HCT116 (cell line): ENCODE measurements at regions not wholly inside any gene's neighbourhood (a gene's known extent, or its start where the extent isn't known, plus 50 kb on each side); places are given as distances from the start of the nearest gene placed in this dataset.

Experiments
- ATAC-seq: fragments of 200-7000 bp; cut with Tn5 transposase; 2 replicates; pipeline ENCODE4 v1.9.1; 2020; ENCODE audit warnings: mild to moderate bottlenecking, moderate library complexity
- BruUV-seq: library from RNA; stranded (reverse); fragments of 400-500 nt; replicated peaks from 2 replicates; lab custom pipeline; 2021; lab: Mats Ljungman, UMichigan
- CTCF ChIA-PET: fragments of 300-600 bp; sonication (Branson Sonifier 250); formaldehyde crosslinking; loops from one replicate; lab custom pipeline; 2021; ENCODE audit warnings: antibody characterized with exemption; lab: Charles Lee
- POLR2A ChIA-PET: fragments of 300-600, 350-600 bp; sonication (Branson Sonifier 250); formaldehyde crosslinking; loops from one replicate; lab custom pipeline; 2021; ENCODE audit warnings: antibody characterized with exemption; lab: Charles Lee
- RAD21 ChIA-PET, 2 experiments: fragments of 300-600 bp; sonication (Branson Sonifier 250); formaldehyde crosslinking; loops; one replicate each; lab custom pipeline; 2023; ENCODE audit warnings: low total read pairs in 2 of 2; ENCODE audit not compliant: uncharacterized antibody in 2 of 2, unreplicated experiment in 2 of 2, low non-redundant PET in 1 of 2; lab: Charles Lee
- DNase-seq: peaks from one replicate; pipeline ENCODE4 v3.0.0-alpha.2; 2010; ENCODE audit warnings: low read depth, low spot score
- H2AFZ ChIP-seq: fragments of 200-600 bp; shearing (Covaris generic), sonication (generic); 2 replicates; pipeline ENCODE4 v1.6.1; 2017; ENCODE audit warnings: low read depth, mixed run types, mixed read lengths, antibody characterized with exemption, low read length; ENCODE audit not compliant: poor library complexity, severe bottlenecking
- H3K27ac ChIP-seq: 2 replicates; pipeline ENCODE4 v1.5.1; 2012; ENCODE audit warnings: low read depth, low read length
- H3K27me3 ChIP-seq: fragments of 200-600 bp; sonication (generic); 2 replicates; pipeline ENCODE4 v1.6.1; 2016; ENCODE audit warnings: mixed run types, low read length, mixed read lengths; ENCODE audit not compliant: insufficient read depth
- H3K36me3 ChIP-seq, 2 experiments: fragments of 200-500 bp in 1 of 2; fragments of 200-600 bp in 1 of 2; sonication (Bioruptor generic) in 1 of 2; sonication (generic) in 1 of 2; 2 replicates each; pipeline versions ENCODE4 v1.5.1 to v1.6.1; 2014 to 2016; ENCODE audit warnings: low read length in 2 of 2, inconsistent platforms in 1 of 2, mixed read lengths in 1 of 2, mixed run types in 1 of 2; ENCODE audit not compliant: insufficient read depth in 2 of 2, control insufficient read depth in 1 of 2
- H3K4me1 ChIP-seq, 2 experiments: fragments of 200-600 bp in 1 of 2; sonication (generic) in 1 of 2; 2 replicates each; pipeline versions ENCODE4 v1.5.1 to v1.6.1; 2012 to 2017; ENCODE audit warnings: low read length in 2 of 2, inconsistent platforms in 1 of 2, mild to moderate bottlenecking in 1 of 2, mixed read lengths in 1 of 2, mixed run types in 1 of 2, moderate library complexity in 1 of 2; ENCODE audit not compliant: insufficient read depth in 2 of 2, control insufficient read depth in 1 of 2
- H3K4me2 ChIP-seq: fragments of 200-600 bp; sonication (generic); 2 replicates; pipeline ENCODE4 v1.6.1; 2017; ENCODE audit warnings: mixed run types, low read length, mixed read lengths
- H3K4me3 ChIP-seq, 2 experiments: fragments of 200-600 bp in 1 of 2; sonication (generic) in 1 of 2; replicated peaks in 1 of 2; 2 replicates each; pipeline ENCODE4 v1.5.1; 2011 to 2016; ENCODE audit warnings: low read length in 2 of 2, control low read depth in 1 of 2, low read depth in 1 of 2, mild to moderate bottlenecking in 1 of 2, mixed read lengths in 1 of 2, mixed run types in 1 of 2
- H3K79me2 ChIP-seq: fragments of 200-600 bp; sonication (generic); 2 replicates; pipeline ENCODE4 v1.6.1; 2017; ENCODE audit warnings: mild to moderate bottlenecking, mixed run types, low read length, moderate library complexity, mixed read lengths; ENCODE audit not compliant: insufficient read depth
- H3K9ac ChIP-seq: fragments of 200-600 bp; sonication (generic); 2 replicates; pipeline ENCODE4 v1.6.1; 2016; ENCODE audit warnings: low read length, mixed read lengths
- H3K9me2 ChIP-seq: fragments of 200-600 bp; sonication (generic), shearing (Covaris generic); 2 replicates; pipeline ENCODE4 v1.6.1; 2017; ENCODE audit warnings: mixed run types, mild to moderate bottlenecking, moderate library complexity; ENCODE audit not compliant: insufficient read depth
- H3K9me3 ChIP-seq, 2 experiments: fragments of 200-500 bp in 1 of 2; fragments of 200-600 bp in 1 of 2; sonication (Bioruptor generic) in 1 of 2; sonication (generic) in 1 of 2; 2 replicates each; pipeline ENCODE4 v1.6.1; 2014 to 2017; ENCODE audit warnings: low read length in 2 of 2, mixed read lengths in 2 of 2, inconsistent platforms in 1 of 2, low read depth in 1 of 2, mild to moderate bottlenecking in 1 of 2, mixed run types in 1 of 2, moderate library complexity in 1 of 2; ENCODE audit not compliant: control insufficient read depth in 1 of 2, insufficient read depth in 1 of 2
- H4K20me1 ChIP-seq: fragments of 200-600 bp; sonication (generic), shearing (Covaris generic); 2 replicates; pipeline ENCODE4 v1.6.1; 2017; ENCODE audit warnings: mixed run types, mild to moderate bottlenecking, moderate library complexity; ENCODE audit not compliant: insufficient read depth
- ATF3 ChIP-seq: IDR thresholded peaks from 2 replicates; pipeline ENCODE4 v1.6.1; 2012
- CEBPB ChIP-seq: IDR thresholded peaks from 2 replicates; pipeline ENCODE4 v1.6.1; 2012; ENCODE audit warnings: low read depth
- EGR1 ChIP-seq: IDR thresholded peaks from 2 replicates; pipeline ENCODE4 v1.6.1; 2012; ENCODE audit warnings: low read depth
- ELF1 ChIP-seq: IDR thresholded peaks from 2 replicates; pipeline ENCODE4 v1.6.1; 2012; ENCODE audit warnings: low read depth, borderline replicate concordance
- EZH2 ChIP-seq: fragments of 200-600 bp; sonication (generic); IDR thresholded peaks from 2 replicates; pipeline ENCODE4 v1.6.1; 2017; ENCODE audit warnings: antibody characterized with exemption, mixed run types
- EZH2phosphoT487 ChIP-seq: fragments of 200-600 bp; IDR thresholded peaks from 2 replicates; pipeline ENCODE4 v1.6.1; 2018; ENCODE audit warnings: antibody characterized with exemption, borderline replicate concordance
- FOSL1 ChIP-seq: IDR thresholded peaks from 2 replicates; pipeline ENCODE4 v1.6.1; 2012; ENCODE audit warnings: low read depth
- JUND ChIP-seq: IDR thresholded peaks from 2 replicates; pipeline ENCODE4 v1.6.1; 2012
- POLR2A ChIP-seq: IDR thresholded peaks from 2 replicates; pipeline ENCODE4 v1.7.0; 2011; ENCODE audit warnings: borderline replicate concordance; ENCODE audit not compliant: insufficient read depth, insufficient read length; ENCODE audit errors: extremely low read depth
- RAD21 ChIP-seq: IDR thresholded peaks from 2 replicates; pipeline ENCODE4 v1.6.1; 2012; ENCODE audit warnings: low read depth, mild to moderate bottlenecking
- SP1 ChIP-seq: IDR thresholded peaks from 2 replicates; pipeline ENCODE4 v1.6.1; 2012; ENCODE audit warnings: low read depth
- SRF ChIP-seq: IDR thresholded peaks from 2 replicates; pipeline ENCODE4 v1.6.1; 2012; ENCODE audit warnings: low read depth
- TCF7L2 ChIP-seq: IDR thresholded peaks from 2 replicates; pipeline ENCODE4 v1.7.0; 2011; ENCODE audit warnings: borderline replicate concordance, inconsistent platforms; ENCODE audit not compliant: insufficient read depth, insufficient read length; ENCODE audit errors: extremely low read depth
- YY1 ChIP-seq: IDR thresholded peaks from 2 replicates; pipeline ENCODE4 v1.6.1; 2011; ENCODE audit warnings: low read length, low read depth, moderate library complexity, mild to moderate bottlenecking; ENCODE audit not compliant: insufficient replicate concordance; ENCODE audit errors: extremely low read depth
- ZFX ChIP-seq: fragments of 450-650 bp; IDR thresholded peaks from 2 replicates; pipeline ENCODE4 v1.6.1; 2017
- ZNF274 ChIP-seq: fragments of 200-500 bp; sonication (Bioruptor generic); IDR thresholded peaks from 2 replicates; pipeline ENCODE4 v1.6.1; 2014; ENCODE audit warnings: mild to moderate bottlenecking, low read depth, low read length, inconsistent platforms
- intact Hi-C: fragments of 100-400 bp; cut with micrococcal nuclease; formaldehyde crosslinking; loops from 2 replicates; pipeline ENCODE4 v1.10.0; 2022
- TF ChIP-seq, protein P1 (sequence below): IDR thresholded peaks from 2 replicates; pipeline ENCODE4 v1.6.1; 2012
- TF ChIP-seq, protein P2 (sequence below): IDR thresholded peaks from 2 replicates; pipeline ENCODE4 v1.6.1; 2011; ENCODE audit warnings: mild to moderate bottlenecking, low read length, moderate library complexity; ENCODE audit not compliant: insufficient replicate concordance; ENCODE audit errors: extremely low read depth
- TF ChIP-seq, protein P3 (sequence below): IDR thresholded peaks from 2 replicates; pipeline ENCODE4 v1.6.1; 2012; ENCODE audit warnings: low read depth
- TF ChIP-seq, protein P4 (sequence below), 3 experiments: fragments of 200-600 bp in 1 of 3; sonication (generic) in 1 of 3; IDR thresholded peaks in 2 of 3; conservative IDR thresholded peaks in 1 of 3; 2 replicates each; pipeline ENCODE4 v1.5.1; 2012 to 2017; ENCODE audit warnings: low read depth in 2 of 3, low read length in 2 of 3, antibody characterized with exemption in 1 of 3, borderline replicate concordance in 1 of 3, control low read depth in 1 of 3, mild to moderate bottlenecking in 1 of 3, mixed read lengths in 1 of 3, mixed run types in 1 of 3, moderate library complexity in 1 of 3; ENCODE audit not compliant: insufficient read depth in 1 of 3

- H3K4me3 ChIP-seq: no peak overlapping the region
- intact Hi-C loops: no loop called here
- H4K20me1 ChIP-seq: no peaks in the 10 kb centered on the region
- RAD21 ChIA-PET: no interaction called here
- no peak overlapping the region for H3K9ac ChIP-seq
- no peak for TF ChIP-seq POLR2A
- TF ChIP-seq SRF: no peak
- TF ChIP-seq TCF7L2: no peak
- no peak for TF ChIP-seq EGR1
- TF ChIP-seq, protein P1, sequence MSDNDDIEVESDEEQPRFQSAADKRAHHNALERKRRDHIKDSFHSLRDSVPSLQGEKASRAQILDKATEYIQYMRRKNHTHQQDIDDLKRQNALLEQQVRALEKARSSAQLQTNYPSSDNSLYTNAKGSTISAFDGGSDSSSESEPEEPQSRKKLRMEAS: no peak
- TF ChIP-seq JUND: no peak
- TF ChIP-seq ELF1: no peak
- TF ChIP-seq RAD21: no peak
- TF ChIP-seq EZH2phosphoT487: no peak
- TF ChIP-seq FOSL1: no peak
- TF ChIP-seq, protein P2, sequence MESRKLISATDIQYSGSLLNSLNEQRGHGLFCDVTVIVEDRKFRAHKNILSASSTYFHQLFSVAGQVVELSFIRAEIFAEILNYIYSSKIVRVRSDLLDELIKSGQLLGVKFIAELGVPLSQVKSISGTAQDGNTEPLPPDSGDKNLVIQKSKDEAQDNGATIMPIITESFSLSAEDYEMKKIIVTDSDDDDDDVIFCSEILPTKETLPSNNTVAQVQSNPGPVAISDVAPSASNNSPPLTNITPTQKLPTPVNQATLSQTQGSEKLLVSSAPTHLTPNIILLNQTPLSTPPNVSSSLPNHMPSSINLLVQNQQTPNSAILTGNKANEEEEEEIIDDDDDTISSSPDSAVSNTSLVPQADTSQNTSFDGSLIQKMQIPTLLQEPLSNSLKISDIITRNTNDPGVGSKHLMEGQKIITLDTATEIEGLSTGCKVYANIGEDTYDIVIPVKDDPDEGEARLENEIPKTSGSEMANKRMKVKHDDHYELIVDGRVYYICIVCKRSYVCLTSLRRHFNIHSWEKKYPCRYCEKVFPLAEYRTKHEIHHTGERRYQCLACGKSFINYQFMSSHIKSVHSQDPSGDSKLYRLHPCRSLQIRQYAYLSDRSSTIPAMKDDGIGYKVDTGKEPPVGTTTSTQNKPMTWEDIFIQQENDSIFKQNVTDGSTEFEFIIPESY: no peak
- TF ChIP-seq, protein P3, sequence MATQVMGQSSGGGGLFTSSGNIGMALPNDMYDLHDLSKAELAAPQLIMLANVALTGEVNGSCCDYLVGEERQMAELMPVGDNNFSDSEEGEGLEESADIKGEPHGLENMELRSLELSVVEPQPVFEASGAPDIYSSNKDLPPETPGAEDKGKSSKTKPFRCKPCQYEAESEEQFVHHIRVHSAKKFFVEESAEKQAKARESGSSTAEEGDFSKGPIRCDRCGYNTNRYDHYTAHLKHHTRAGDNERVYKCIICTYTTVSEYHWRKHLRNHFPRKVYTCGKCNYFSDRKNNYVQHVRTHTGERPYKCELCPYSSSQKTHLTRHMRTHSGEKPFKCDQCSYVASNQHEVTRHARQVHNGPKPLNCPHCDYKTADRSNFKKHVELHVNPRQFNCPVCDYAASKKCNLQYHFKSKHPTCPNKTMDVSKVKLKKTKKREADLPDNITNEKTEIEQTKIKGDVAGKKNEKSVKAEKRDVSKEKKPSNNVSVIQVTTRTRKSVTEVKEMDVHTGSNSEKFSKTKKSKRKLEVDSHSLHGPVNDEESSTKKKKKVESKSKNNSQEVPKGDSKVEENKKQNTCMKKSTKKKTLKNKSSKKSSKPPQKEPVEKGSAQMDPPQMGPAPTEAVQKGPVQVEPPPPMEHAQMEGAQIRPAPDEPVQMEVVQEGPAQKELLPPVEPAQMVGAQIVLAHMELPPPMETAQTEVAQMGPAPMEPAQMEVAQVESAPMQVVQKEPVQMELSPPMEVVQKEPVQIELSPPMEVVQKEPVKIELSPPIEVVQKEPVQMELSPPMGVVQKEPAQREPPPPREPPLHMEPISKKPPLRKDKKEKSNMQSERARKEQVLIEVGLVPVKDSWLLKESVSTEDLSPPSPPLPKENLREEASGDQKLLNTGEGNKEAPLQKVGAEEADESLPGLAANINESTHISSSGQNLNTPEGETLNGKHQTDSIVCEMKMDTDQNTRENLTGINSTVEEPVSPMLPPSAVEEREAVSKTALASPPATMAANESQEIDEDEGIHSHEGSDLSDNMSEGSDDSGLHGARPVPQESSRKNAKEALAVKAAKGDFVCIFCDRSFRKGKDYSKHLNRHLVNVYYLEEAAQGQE: no peak
- no peak for TF ChIP-seq EZH2
- TF ChIP-seq ZFX: no peak
- TF ChIP-seq SP1: no peak
- TF ChIP-seq ZNF274: no peak
- TF ChIP-seq YY1: no peak
- no peak for TF ChIP-seq CEBPB
- TF ChIP-seq, protein P4, sequence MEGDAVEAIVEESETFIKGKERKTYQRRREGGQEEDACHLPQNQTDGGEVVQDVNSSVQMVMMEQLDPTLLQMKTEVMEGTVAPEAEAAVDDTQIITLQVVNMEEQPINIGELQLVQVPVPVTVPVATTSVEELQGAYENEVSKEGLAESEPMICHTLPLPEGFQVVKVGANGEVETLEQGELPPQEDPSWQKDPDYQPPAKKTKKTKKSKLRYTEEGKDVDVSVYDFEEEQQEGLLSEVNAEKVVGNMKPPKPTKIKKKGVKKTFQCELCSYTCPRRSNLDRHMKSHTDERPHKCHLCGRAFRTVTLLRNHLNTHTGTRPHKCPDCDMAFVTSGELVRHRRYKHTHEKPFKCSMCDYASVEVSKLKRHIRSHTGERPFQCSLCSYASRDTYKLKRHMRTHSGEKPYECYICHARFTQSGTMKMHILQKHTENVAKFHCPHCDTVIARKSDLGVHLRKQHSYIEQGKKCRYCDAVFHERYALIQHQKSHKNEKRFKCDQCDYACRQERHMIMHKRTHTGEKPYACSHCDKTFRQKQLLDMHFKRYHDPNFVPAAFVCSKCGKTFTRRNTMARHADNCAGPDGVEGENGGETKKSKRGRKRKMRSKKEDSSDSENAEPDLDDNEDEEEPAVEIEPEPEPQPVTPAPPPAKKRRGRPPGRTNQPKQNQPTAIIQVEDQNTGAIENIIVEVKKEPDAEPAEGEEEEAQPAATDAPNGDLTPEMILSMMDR (IDR thresholded peaks at IDR 0.05 in 2 of 3, conservative IDR thresholded peaks at IDR 0.05 in 1 of 3; ENCODE audit: borderline replicate concordance in 1 of 3, insufficient read depth in 1 of 3, low read depth in 2 of 3, low read length in 2 of 3): no peak
- TF ChIP-seq ATF3: no peak
- TF ChIP-seq, all 23 proteins: peak for 0
- H3K27me3 ChIP-seq: no peaks in the 10 kb centered on the region
- CTCF ChIA-PET: no interaction called here
- no peaks in the 10 kb centered on the region for H3K9me2 ChIP-seq
- POLR2A ChIA-PET: no interaction called here
- no peak overlapping the region for H2AFZ ChIP-seq
- H3K27ac ChIP-seq: no peak overlapping the region
- H3K4me1 ChIP-seq: no peaks in the 10 kb centered on the region
- H3K79me2 ChIP-seq: no peaks in the 10 kb centered on the region
- peaks cover 4 to 23% of the 10 kb centered on the region in 2 experiments; a peak in 2 of 4 replicates for H3K9me3 ChIP-seq
- H3K36me3 ChIP-seq: no peaks in the 10 kb centered on the region
- no TSS peak for BruUV-seq
- ATAC-seq: no peak
- H3K4me2 ChIP-seq: no peak overlapping the region
- DNase-seq: no peak
These were observed 787.7 kb downstream of the UQCRFS1 start for GRCh38 chr19:28425046-28425931.
